ENCODE measurements at regions not wholly inside any gene's neighbourhood (a gene's known extent, or its start where the extent isn't known, plus 50 kb on each side); places are given as distances from the start of the nearest gene placed in this dataset.

DNA sequence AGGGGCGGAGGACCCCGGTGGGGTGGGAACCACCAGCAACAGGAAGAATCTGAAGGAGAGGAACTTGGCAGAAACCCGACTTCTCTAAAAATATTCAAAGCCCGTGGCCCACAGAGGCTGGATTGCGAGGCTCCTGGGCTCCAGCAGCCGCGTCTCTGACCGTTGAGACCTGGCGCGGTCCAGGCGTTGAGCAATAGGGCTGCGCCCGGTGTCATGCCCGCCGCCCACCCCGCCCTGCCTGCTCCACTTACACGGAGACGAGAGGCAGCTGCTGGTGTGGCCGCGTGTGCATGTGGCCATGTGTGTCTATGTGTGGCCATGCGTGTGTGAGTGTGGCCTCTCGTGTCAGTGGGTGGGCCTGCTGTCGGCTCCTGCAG lies 83.6 kb downstream of the IRF8 start:
- no peak for DNase-seq (ENCODE audit: low read depth, low spot score)
- H3K27me3 ChIP-seq (ENCODE audit: control insufficient read depth in 2 of 2, insufficient read depth in 2 of 2, low read length in 2 of 2), result peaks cover 2 to 5% of the 10 kb centered on the region in 2 experiments
- TF ChIP-seq JUN (IDR thresholded peaks at IDR 0.05; ENCODE audit: borderline replicate concordance, insufficient read depth, insufficient read length, low read depth) (no peak), POLR2AphosphoS5 (IDR thresholded peaks at IDR 0.05; ENCODE audit: insufficient read depth, low read depth, low read length) (no peak), FOS (IDR thresholded peaks at IDR 0.05; ENCODE audit: borderline replicate concordance, insufficient read depth, low read length) (no peak)
- CTCF ChIA-PET, result interaction anchor here (14.3 kb wide), 1 partner anchor 161 kb away, joined by 564 read pairs; no protein-coding TSS in a partner anchor
- no peaks in the 10 kb centered on the region for H3K9me1 ChIP-seq (replicated peaks; ENCODE audit: control insufficient read depth, extremely low read depth, insufficient read depth, low read length)
- dilution Hi-C loops (cut with MboI; ENCODE audit: extremely low pct_ligation_motif_present, low sequenced_read_pairs), result no loop called here
- no peak overlapping the region for H3K4me2 ChIP-seq (ENCODE audit: insufficient read depth, low read length)
- H4K20me1 ChIP-seq (replicated peaks; ENCODE audit: control insufficient read depth, extremely low read depth, insufficient read depth, low read length), result no peaks in the 10 kb centered on the region
- H3K4me3 ChIP-seq (replicated peaks in 1 of 3; ENCODE audit: insufficient read depth in 1 of 3, low read depth in 1 of 3, low read length in 3 of 3), result no peak overlapping the region
- no peak overlapping the region for H3K9ac ChIP-seq (replicated peaks; ENCODE audit: extremely low read depth, insufficient read depth, low read length)
- no peaks in the 10 kb centered on the region for H3K9me3 ChIP-seq (replicated peaks; ENCODE audit: control insufficient read depth, insufficient read depth, low read length)
- no peak overlapping the region for H2AFZ ChIP-seq (ENCODE audit: low read depth, low read length)
- H3K4me1 ChIP-seq (ENCODE audit: control insufficient read depth, extremely low read depth, insufficient read depth, low read length), result no peaks in the 10 kb centered on the region
- no peaks in the 10 kb centered on the region for H3K79me2 ChIP-seq (ENCODE audit: control insufficient read depth, insufficient read depth, low read length)
- BruUV-seq (replicated peaks), result no TSS peak
- POLR2A ChIA-PET, result no interaction called here
- no peak overlapping the region for H3K27ac ChIP-seq (ENCODE audit: insufficient read depth, low read depth, low read length)
- intact Hi-C loops (cut with micrococcal nuclease), result no loop called here
- no peak for FAIRE-seq
- no peaks in the 10 kb centered on the region for H3K36me3 ChIP-seq (ENCODE audit: control insufficient read depth in 2 of 2, extremely low read depth in 1 of 2, insufficient read depth in 2 of 2, low read length in 2 of 2)

DNA sequence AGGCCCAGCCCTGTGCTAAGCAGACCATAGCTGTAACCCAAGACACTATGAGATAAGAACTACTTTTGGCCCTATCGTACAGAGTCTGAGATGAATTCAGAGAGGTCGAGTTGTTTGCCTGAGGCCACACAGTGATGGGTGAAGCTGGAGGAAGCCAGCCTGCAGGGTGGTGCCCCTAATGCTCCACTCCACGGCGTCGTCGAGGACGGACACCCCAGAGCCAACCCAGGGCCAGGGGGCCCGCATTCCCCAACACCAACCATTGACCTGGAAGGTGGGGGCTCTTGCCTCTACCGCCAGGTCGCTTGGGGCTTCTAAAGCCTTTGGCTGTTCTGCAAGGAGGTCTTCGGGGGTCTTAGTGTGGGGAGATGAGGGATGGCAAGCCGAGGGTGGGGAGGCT lies 84.1 kb downstream of the IRF8 start:
- no peak overlapping the region for H2AFZ ChIP-seq (ENCODE audit: low read depth, low read length)
- ChIA-PET POLR2A (no interaction called here), CTCF (interaction anchor here (14.3 kb wide), 1 partner anchor 161 kb away, joined by 564 read pairs; no protein-coding TSS in a partner anchor)
- no peaks in the 10 kb centered on the region for H3K36me3 ChIP-seq (ENCODE audit: control insufficient read depth in 2 of 2, extremely low read depth in 1 of 2, insufficient read depth in 2 of 2, low read length in 2 of 2)
- BruUV-seq (replicated peaks), result no TSS peak
- H3K27me3 ChIP-seq (ENCODE audit: control insufficient read depth in 2 of 2, insufficient read depth in 2 of 2, low read length in 2 of 2), result peaks cover 2 to 5% of the 10 kb centered on the region in 2 experiments
- no peak overlapping the region for H3K27ac ChIP-seq (ENCODE audit: insufficient read depth, low read depth, low read length)
- no peak overlapping the region for H3K4me2 ChIP-seq (ENCODE audit: insufficient read depth, low read length)
- DNase-seq (ENCODE audit: low read depth, low spot score) (no peak), FAIRE-seq (no peak)
- no peak overlapping the region for H3K9ac ChIP-seq (replicated peaks; ENCODE audit: extremely low read depth, insufficient read depth, low read length)
- no peak overlapping the region for H3K4me3 ChIP-seq (replicated peaks in 1 of 3; ENCODE audit: insufficient read depth in 1 of 3, low read depth in 1 of 3, low read length in 3 of 3)
- intact Hi-C loops (cut with micrococcal nuclease), result no loop called here
- no peaks in the 10 kb centered on the region for H3K4me1 ChIP-seq (ENCODE audit: control insufficient read depth, extremely low read depth, insufficient read depth, low read length)
- TF ChIP-seq POLR2AphosphoS5 (IDR thresholded peaks at IDR 0.05; ENCODE audit: insufficient read depth, low read depth, low read length) (no peak), MYC (IDR thresholded peaks at IDR 0.05; ENCODE audit: low read depth, low read length) (no peak), JUN (IDR thresholded peaks at IDR 0.05; ENCODE audit: borderline replicate concordance, insufficient read depth, insufficient read length, low read depth) (no peak), GATA2 (IDR thresholded peaks at IDR 0.05; ENCODE audit: insufficient read depth, insufficient read length, low read depth, low read length) (no peak), EZH2 (IDR thresholded peaks at IDR 0.05; ENCODE audit: borderline replicate concordance, low read depth, low read length, severe bottlenecking) (no peak), POLR2A (IDR thresholded peaks at IDR 0.05; ENCODE audit: low read depth, low read length) (no peak), FOS (IDR thresholded peaks at IDR 0.05; ENCODE audit: borderline replicate concordance, insufficient read depth, low read length) (no peak)
- TF ChIP-seq, protein P1, sequence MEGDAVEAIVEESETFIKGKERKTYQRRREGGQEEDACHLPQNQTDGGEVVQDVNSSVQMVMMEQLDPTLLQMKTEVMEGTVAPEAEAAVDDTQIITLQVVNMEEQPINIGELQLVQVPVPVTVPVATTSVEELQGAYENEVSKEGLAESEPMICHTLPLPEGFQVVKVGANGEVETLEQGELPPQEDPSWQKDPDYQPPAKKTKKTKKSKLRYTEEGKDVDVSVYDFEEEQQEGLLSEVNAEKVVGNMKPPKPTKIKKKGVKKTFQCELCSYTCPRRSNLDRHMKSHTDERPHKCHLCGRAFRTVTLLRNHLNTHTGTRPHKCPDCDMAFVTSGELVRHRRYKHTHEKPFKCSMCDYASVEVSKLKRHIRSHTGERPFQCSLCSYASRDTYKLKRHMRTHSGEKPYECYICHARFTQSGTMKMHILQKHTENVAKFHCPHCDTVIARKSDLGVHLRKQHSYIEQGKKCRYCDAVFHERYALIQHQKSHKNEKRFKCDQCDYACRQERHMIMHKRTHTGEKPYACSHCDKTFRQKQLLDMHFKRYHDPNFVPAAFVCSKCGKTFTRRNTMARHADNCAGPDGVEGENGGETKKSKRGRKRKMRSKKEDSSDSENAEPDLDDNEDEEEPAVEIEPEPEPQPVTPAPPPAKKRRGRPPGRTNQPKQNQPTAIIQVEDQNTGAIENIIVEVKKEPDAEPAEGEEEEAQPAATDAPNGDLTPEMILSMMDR (IDR thresholded peaks at IDR 0.05; ENCODE audit: extremely low read depth in 1 of 2, insufficient read depth in 1 of 2, low read depth in 1 of 2, low read length in 2 of 2), result no peak
- TF ChIP-seq, protein P2, sequence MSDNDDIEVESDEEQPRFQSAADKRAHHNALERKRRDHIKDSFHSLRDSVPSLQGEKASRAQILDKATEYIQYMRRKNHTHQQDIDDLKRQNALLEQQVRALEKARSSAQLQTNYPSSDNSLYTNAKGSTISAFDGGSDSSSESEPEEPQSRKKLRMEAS (IDR thresholded peaks at IDR 0.05; ENCODE audit: insufficient read depth, insufficient read length), result no peak
- no peaks in the 10 kb centered on the region for H4K20me1 ChIP-seq (replicated peaks; ENCODE audit: control insufficient read depth, extremely low read depth, insufficient read depth, low read length)
- dilution Hi-C loops (cut with MboI; ENCODE audit: extremely low pct_ligation_motif_present, low sequenced_read_pairs), result no loop called here
- no peaks in the 10 kb centered on the region for H3K9me1 ChIP-seq (replicated peaks; ENCODE audit: control insufficient read depth, extremely low read depth, insufficient read depth, low read length)
- no peaks in the 10 kb centered on the region for H3K79me2 ChIP-seq (ENCODE audit: control insufficient read depth, insufficient read depth, low read length)
- H3K9me3 ChIP-seq (replicated peaks; ENCODE audit: control insufficient read depth, insufficient read depth, low read length), result no peaks in the 10 kb centered on the region

Measured in endothelial cell of umbilical vein (primary cell).